ENCODE measurements at regions not wholly inside any gene's neighbourhood (a gene's known extent, or its start where the extent isn't known, plus 50 kb on each side); places are given as distances from the start of the nearest gene placed in this dataset.

- TF ChIP-seq NFIC (IDR thresholded peaks at IDR 0.05; ENCODE audit: borderline replicate concordance) (no peak), EP300 (IDR thresholded peaks at IDR 0.05; ENCODE audit: borderline replicate concordance in 1 of 2, low read depth in 1 of 2, low read length in 1 of 2) (no peak), CTCF (IDR thresholded peaks at IDR 0.05) (no peak), FOSL2 (IDR thresholded peaks at IDR 0.05; ENCODE audit: borderline replicate concordance, low read depth) (no peak), MXI1 (IDR thresholded peaks at IDR 0.05; ENCODE audit: low read depth, low read length) (no peak)
These were observed 106.7 kb upstream of the LCORL start for GRCh38 chr4:18128241-18128640.

All from SK-N-SH (cell line).